AG04449 (cell line): ENCODE measurements at regions not wholly inside any gene's neighbourhood (a gene's known extent, or its start where the extent isn't known, plus 50 kb on each side); places are given as distances from the start of the nearest gene placed in this dataset.

Experiments used
- CTCF ChIA-PET: fragments of 350-600 bp; formaldehyde crosslinking; extraction: SDS; loops from one replicate; lab custom pipeline; 2021; ENCODE audit warnings: antibody characterized with exemption; lab: Yijun Ruan, JAX
- POLR2A ChIA-PET: fragments of 400-600, 350-600 bp; formaldehyde crosslinking; extraction: SDS; loops from one replicate; lab custom pipeline; 2020; ENCODE audit warnings: antibody characterized with exemption, inconsistent platforms; lab: Yijun Ruan, JAX
- DNase-seq: peaks from one replicate; pipeline ENCODE4 v3.0.0-alpha.2; 2010; ENCODE audit warnings: low read depth, low spot score
- H3K4me3 ChIP-seq: 2 replicates; pipeline ENCODE4 v1.5.1; 2011; ENCODE audit warnings: low read depth, mild to moderate bottlenecking, control low read depth, low read length
- CTCF ChIP-seq: IDR thresholded peaks from one replicate; pipeline ENCODE4 v1.5.1; 2011; ENCODE audit warnings: mild to moderate bottlenecking, moderate library complexity, low read length, control low read depth, inconsistent platforms; ENCODE audit not compliant: insufficient read depth; ENCODE audit errors: missing control alignments

- ChIA-PET POLR2A (no interaction called here), CTCF (no interaction called here)
- no peak for DNase-seq
- no peak for TF ChIP-seq CTCF
- H3K4me3 ChIP-seq: no peak overlapping the region
Measured at GRCh38 chr5:174173766-174174165, 128.3 kb downstream of the NSG2 start.

GRCh38 chr5:174175716-174176268 is 130.3 kb downstream of the NSG2 start:
- no peak for DNase-seq
- TF ChIP-seq CTCF: no peak
- ChIA-PET POLR2A (no interaction called here), CTCF (no interaction called here)
- no peak overlapping the region for H3K4me3 ChIP-seq

- ChIA-PET CTCF (no interaction called here), POLR2A (no interaction called here)
- H3K4me3 ChIP-seq: no peak overlapping the region
- TF ChIP-seq CTCF: no peak
- DNase-seq: no peak
Measured at GRCh38 chr5:174176511-174176910, 131.0 kb downstream of the NSG2 start.

GRCh38 chr5:174177531-174177930 is 132.0 kb downstream of the NSG2 start:
- H3K4me3 ChIP-seq: no peak overlapping the region
- no peak for DNase-seq
- no peak for TF ChIP-seq CTCF
- POLR2A ChIA-PET: no interaction called here
- CTCF ChIA-PET: no interaction called here

- CTCF ChIA-PET: no interaction called here
- POLR2A ChIA-PET: no interaction called here
- H3K4me3 ChIP-seq: no peak overlapping the region
- no peak for DNase-seq
- TF ChIP-seq CTCF: no peak
Measured at GRCh38 chr5:174177976-174178605, 132.6 kb downstream of the NSG2 start.

GRCh38 chr5:174180639-174181038 is 135.1 kb downstream of the NSG2 start:
- no peak for TF ChIP-seq CTCF
- POLR2A ChIA-PET: no interaction called here
- CTCF ChIA-PET: interaction anchor here (1.6 to 1.9 kb wide), 2 partner anchors 131 to 135 kb away, joined by 4 read pairs; partner anchors contain the start of gene NSG2

More at GRCh38 chr5:174180639-174181038, 135.1 kb downstream of the NSG2 start:
- DNase-seq: no peak
- no peak overlapping the region for H3K4me3 ChIP-seq
